GM13977 (cell line): ENCODE measurements at regions not wholly inside any gene's neighbourhood (a gene's known extent, or its start where the extent isn't known, plus 50 kb on each side); places are given as distances from the start of the nearest gene placed in this dataset.

ENCODE experiments used
- DNase-seq: peaks from one replicate; pipeline ENCODE4 v3.0.0; 2012; ENCODE audit warnings: low spot score
- in situ Hi-C: fragments of 300-500 bp; cut with MboI; formaldehyde crosslinking; loops from one replicate; pipeline ENCODE4 v1.12.0; 2022; ENCODE audit warnings: low sequenced_read_pairs, low pct_unique_long_range_greater_than_20kb, mixed read lengths, inconsistent platforms; ENCODE audit not compliant: unreplicated experiment
- TF ChIP-seq, protein P1 (sequence below): IDR thresholded peaks from 2 replicates; pipeline ENCODE4 v1.5.1; 2012; ENCODE audit warnings: mild to moderate bottlenecking, control low read depth; ENCODE audit not compliant: insufficient read depth; ENCODE audit errors: extremely low read depth, missing control alignments

DNA sequence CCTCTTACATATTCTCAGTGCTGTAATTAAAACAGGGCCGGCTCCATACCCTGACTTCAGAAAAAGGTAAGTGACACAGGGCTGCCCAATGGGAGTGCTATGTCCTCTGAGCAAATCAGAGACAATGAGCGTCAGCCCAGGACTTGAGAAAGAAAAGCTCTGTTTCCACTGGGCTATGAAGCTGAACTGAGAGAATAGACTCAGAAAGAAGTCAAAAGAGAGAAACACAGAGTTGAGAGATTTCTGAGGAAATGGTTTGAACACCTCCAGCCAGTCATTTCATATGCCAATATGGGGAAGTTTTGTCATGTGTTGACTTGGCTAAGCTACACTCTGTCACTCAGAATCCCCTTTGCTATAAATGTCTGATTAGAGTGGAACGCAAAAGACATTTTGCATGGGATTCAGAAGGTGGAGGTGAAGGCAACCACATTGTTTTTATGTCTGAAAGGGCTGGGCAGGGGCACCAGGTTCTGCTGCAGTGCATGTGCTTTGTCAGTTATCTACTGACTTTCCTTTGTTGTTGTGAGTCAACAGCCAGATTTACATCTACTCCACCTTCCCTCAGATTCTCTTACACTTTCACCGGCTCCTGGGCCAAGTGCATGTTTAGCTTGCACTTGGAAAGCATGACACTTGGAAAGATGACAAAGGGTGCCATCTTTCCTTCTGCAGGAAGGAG lies 313.3 kb downstream of the DUSP6 start:
- in situ Hi-C loops, result no loop called here
- TF ChIP-seq, protein P1, sequence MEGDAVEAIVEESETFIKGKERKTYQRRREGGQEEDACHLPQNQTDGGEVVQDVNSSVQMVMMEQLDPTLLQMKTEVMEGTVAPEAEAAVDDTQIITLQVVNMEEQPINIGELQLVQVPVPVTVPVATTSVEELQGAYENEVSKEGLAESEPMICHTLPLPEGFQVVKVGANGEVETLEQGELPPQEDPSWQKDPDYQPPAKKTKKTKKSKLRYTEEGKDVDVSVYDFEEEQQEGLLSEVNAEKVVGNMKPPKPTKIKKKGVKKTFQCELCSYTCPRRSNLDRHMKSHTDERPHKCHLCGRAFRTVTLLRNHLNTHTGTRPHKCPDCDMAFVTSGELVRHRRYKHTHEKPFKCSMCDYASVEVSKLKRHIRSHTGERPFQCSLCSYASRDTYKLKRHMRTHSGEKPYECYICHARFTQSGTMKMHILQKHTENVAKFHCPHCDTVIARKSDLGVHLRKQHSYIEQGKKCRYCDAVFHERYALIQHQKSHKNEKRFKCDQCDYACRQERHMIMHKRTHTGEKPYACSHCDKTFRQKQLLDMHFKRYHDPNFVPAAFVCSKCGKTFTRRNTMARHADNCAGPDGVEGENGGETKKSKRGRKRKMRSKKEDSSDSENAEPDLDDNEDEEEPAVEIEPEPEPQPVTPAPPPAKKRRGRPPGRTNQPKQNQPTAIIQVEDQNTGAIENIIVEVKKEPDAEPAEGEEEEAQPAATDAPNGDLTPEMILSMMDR, result no peak
- no peak for DNase-seq

DNA sequence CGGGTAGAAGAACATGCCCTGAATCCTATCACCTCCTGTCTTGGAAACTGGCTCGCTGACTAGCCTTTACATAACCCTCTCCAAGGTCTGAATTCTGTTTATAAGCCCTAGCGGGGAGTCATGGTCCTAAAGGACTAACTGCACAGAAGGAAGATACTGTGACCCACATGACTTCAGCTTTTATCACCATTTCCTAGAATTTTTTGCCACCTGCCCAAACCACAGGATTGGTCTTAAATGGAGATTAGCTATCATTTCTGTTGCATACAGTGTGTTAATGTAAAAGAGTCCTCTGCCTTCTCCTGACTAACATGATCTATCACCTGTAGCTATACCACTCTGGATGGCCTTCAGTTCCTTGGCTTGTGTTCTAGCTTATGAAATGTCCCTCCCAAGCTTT lies 319.2 kb downstream of the DUSP6 start:
- in situ Hi-C loops, result no loop called here
- TF ChIP-seq, protein P1, result no peak
- no peak for DNase-seq

DNA sequence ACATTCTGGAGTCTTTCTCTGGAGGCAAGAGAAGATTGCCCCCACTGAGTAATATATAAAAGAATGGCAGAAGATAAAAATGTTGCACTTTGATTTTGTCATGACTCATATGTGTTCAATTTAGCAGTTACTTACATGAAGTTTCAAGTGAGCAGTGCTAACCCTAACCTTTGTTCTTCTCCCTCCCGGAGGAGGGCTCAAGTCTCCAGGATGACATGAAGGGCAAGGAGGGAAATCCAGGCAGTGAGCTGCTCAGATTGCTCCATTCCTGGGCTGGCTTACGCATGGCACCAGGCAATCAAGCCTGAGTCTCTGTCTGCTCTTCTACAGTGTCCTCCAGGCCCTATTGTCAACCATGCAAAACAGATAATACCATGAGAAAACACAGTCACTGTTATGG lies 322.3 kb downstream of the DUSP6 start:
- TF ChIP-seq, protein P1, result no peak
- in situ Hi-C loops, result no loop called here
- no peak for DNase-seq

DNA sequence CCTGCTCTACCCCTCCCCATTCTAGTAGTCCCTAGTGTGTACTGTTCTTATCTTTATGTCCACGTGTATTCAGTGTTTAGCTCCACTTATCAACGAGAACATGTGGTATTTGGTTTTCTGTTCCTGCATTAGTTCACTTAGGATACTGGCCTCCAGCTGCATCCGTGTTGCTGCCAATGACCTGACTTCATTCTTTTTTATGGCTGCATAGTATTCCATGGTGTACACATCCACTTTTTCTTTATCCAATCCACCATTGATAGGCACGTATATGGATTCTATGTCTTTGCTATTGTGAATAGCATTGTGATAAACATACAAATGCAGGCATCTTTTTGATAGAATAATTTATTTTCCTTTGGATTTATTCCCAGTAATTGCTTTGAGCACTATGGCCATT lies 327.7 kb downstream of the DUSP6 start:
- DNase-seq, result no peak
- in situ Hi-C loops, result loop anchor here (25.0 kb wide), 1 partner anchor 912 kb away; no protein-coding TSS in a partner anchor

DNA sequence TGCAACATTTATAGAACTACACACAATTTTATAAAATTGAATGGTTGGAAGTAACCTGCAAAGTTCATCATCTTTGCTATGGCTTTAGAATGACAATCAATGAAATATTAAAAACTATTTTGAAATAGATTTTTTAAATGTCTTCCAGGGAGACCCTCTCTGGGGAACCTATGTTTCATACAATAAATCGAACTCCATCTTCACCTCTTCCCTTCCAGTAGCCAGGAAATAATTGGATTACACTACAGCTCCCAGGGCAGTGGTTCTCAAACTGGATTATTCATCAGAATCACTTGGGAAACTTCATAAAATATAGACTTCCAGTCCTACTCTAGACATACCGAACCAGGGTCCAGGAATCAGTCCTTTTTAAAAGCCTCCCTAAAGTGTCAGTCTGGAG lies 328.4 kb downstream of the DUSP6 start:
- in situ Hi-C loops, result loop anchor here (25.0 kb wide), 1 partner anchor 912 kb away; no protein-coding TSS in a partner anchor
- TF ChIP-seq, protein P1, result no peak
- DNase-seq, result no peak

More for the DNA sequence above, 327.7 kb downstream of the DUSP6 start:
- TF ChIP-seq, protein P1, result no peak

DNA sequence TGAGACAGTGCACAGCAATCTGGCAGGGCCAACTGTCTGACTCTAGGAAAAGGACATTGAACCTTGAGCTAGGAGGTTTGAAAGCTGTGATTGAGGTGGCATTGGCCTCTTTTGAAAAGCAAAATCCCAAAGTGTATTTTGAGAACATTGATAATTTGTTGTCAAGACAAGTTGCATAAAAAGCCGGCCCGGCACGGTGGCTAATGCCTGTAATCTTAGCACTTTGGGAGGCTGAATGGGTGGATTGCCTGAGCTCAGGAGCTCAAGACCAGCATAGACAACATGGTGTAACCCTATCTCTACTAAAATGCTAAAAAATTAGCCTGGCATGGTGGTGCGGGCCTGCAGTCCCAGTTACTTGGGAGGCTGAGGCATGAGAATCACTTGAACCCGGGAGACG lies 331.6 kb downstream of the DUSP6 start:
- no peak for DNase-seq
- in situ Hi-C loops, result loop anchor here (25.0 kb wide), 1 partner anchor 908 kb away; no protein-coding TSS in a partner anchor

More for the DNA sequence above, 331.6 kb downstream of the DUSP6 start:
- TF ChIP-seq, protein P1, result no peak
